ENCODE measurements at regions not wholly inside any gene's neighbourhood (a gene's known extent, or its start where the extent isn't known, plus 50 kb on each side); places are given as distances from the start of the nearest gene placed in this dataset.
"Not testable (repeated sequence)": the region's sequence is repeated elsewhere in the genome, so short reads cannot be mapped to it uniquely, and the experiment has no call there.

GRCh38 chr4:148914301-148914700 lies 472.1 kb upstream of the NR3C2 start:
- H3K4me3 ChIP-seq (ENCODE audit: low read length) = no peak overlapping the region
- no peaks in the 10 kb centered on the region for H3K27me3 ChIP-seq (ENCODE audit: low read depth, low read length)
- H3K9me3 ChIP-seq (ENCODE audit: insufficient read depth, low read length) = no peaks in the 10 kb centered on the region
- TF ChIP-seq CTCF (IDR thresholded peaks at IDR 0.05; ENCODE audit: low read depth, low read length) (no peak), EZH2phosphoT487 (IDR thresholded peaks at IDR 0.05; ENCODE audit: low read depth) (no peak)
- no peak overlapping the region for H3K27ac ChIP-seq (ENCODE audit: low read length)
- no peak overlapping the region for H3K9ac ChIP-seq (ENCODE audit: low read length)
- no peak overlapping the region for H3K4me2 ChIP-seq (ENCODE audit: low read length)
- H3K79me2 ChIP-seq (ENCODE audit: low read length) = no peaks in the 10 kb centered on the region
- no peak overlapping the region for H2AFZ ChIP-seq (ENCODE audit: low read depth, low read length)
- H3K36me3 ChIP-seq (replicated peaks; ENCODE audit: low read depth, low read length) = no peaks in the 10 kb centered on the region
- no peaks in the 10 kb centered on the region for H4K20me1 ChIP-seq (ENCODE audit: insufficient read depth, low read length)
- H3K4me1 ChIP-seq (ENCODE audit: low read length) = no peaks in the 10 kb centered on the region

- Histone ChIP-seq H3K4me2 (ENCODE audit: low read length) (no peak overlapping the region), H3K79me2 (ENCODE audit: low read length) (no peaks in the 10 kb centered on the region), H3K9me3 (ENCODE audit: insufficient read depth, low read length) (0 out of 2 replicates have a peak, but pooled peaks cover 4% of the 10 kb centered on the region), H3K27me3 (ENCODE audit: low read depth, low read length) (no peaks in the 10 kb centered on the region), H4K20me1 (ENCODE audit: insufficient read depth, low read length) (no peaks in the 10 kb centered on the region), H2AFZ (ENCODE audit: low read depth, low read length) (no peak overlapping the region), H3K27ac (ENCODE audit: low read length) (no peak overlapping the region), H3K4me1 (ENCODE audit: low read length) (no peaks in the 10 kb centered on the region), H3K36me3 (replicated peaks; ENCODE audit: low read depth, low read length) (no peaks in the 10 kb centered on the region), H3K4me3 (ENCODE audit: low read length) (no peak overlapping the region), H3K9ac (ENCODE audit: low read length) (no peak overlapping the region)
- no peak for TF ChIP-seq EZH2phosphoT487 (IDR thresholded peaks at IDR 0.05; ENCODE audit: low read depth)
- no peak for TF ChIP-seq CTCF (IDR thresholded peaks at IDR 0.05; ENCODE audit: low read depth, low read length)
These were observed 461.2 kb upstream of the NR3C2 start for GRCh38 chr4:148903388-148903787.

- Histone ChIP-seq H3K4me2 (ENCODE audit: low read length) (no peak overlapping the region), H3K9ac (ENCODE audit: low read length) (no peak overlapping the region), H3K27ac (ENCODE audit: low read length) (no peak overlapping the region), H3K9me3 (ENCODE audit: insufficient read depth, low read length) (0 out of 2 replicates have a peak, but pooled peaks cover 4% of the 10 kb centered on the region), H3K36me3 (replicated peaks; ENCODE audit: low read depth, low read length) (no peaks in the 10 kb centered on the region), H3K4me1 (ENCODE audit: low read length) (no peaks in the 10 kb centered on the region), H4K20me1 (ENCODE audit: insufficient read depth, low read length) (no peaks in the 10 kb centered on the region), H3K79me2 (ENCODE audit: low read length) (no peaks in the 10 kb centered on the region), H3K4me3 (ENCODE audit: low read length) (no peak overlapping the region), H2AFZ (ENCODE audit: low read depth, low read length) (no peak overlapping the region), H3K27me3 (ENCODE audit: low read depth, low read length) (no peaks in the 10 kb centered on the region)
- TF ChIP-seq EZH2phosphoT487 (IDR thresholded peaks at IDR 0.05; ENCODE audit: low read depth) = no peak
- TF ChIP-seq CTCF (IDR thresholded peaks at IDR 0.05; ENCODE audit: low read depth, low read length) = peak; percentile 43
These were observed 459.0 kb upstream of the NR3C2 start for GRCh38 chr4:148901075-148901705.

- not testable (repeated sequence) for H3K4me1 ChIP-seq (ENCODE audit: low read length); H3K36me3 ChIP-seq (replicated peaks; ENCODE audit: low read depth, low read length); H3K9me3 ChIP-seq (ENCODE audit: insufficient read depth, low read length); H3K27me3 ChIP-seq (ENCODE audit: low read depth, low read length); H2AFZ ChIP-seq (ENCODE audit: low read depth, low read length); H3K4me3 ChIP-seq (ENCODE audit: low read length); H3K9ac ChIP-seq (ENCODE audit: low read length); H3K27ac ChIP-seq (ENCODE audit: low read length); H3K79me2 ChIP-seq (ENCODE audit: low read length); H4K20me1 ChIP-seq (ENCODE audit: insufficient read depth, low read length); H3K4me2 ChIP-seq (ENCODE audit: low read length)
These were observed 455.9 kb upstream of the NR3C2 start for GRCh38 chr4:148898139-148898538.

Data from OCI-LY3 (cell line).